Rectal smooth muscle tissue (tissue), 1 donor: ENCODE measurements at regions not wholly inside any gene's neighbourhood (a gene's known extent, or its start where the extent isn't known, plus 50 kb on each side); places are given as distances from the start of the nearest gene placed in this dataset.
"Not testable (repeated sequence)": the region's sequence is repeated elsewhere in the genome, so short reads cannot be mapped to it uniquely, and the experiment has no call there.

Experiments used
- H3K27ac ChIP-seq: one replicate; pipeline ENCODE4 v1.7.0; 2013; ENCODE audit warnings: low read depth, low read length, inconsistent platforms
- H3K27me3 ChIP-seq: one replicate; pipeline ENCODE4 v1.7.0; 2013; ENCODE audit warnings: low read length; ENCODE audit not compliant: control insufficient read depth, insufficient read depth
- H3K36me3 ChIP-seq: one replicate; pipeline ENCODE4 v1.7.0; 2013; ENCODE audit warnings: low read length; ENCODE audit not compliant: control insufficient read depth, insufficient read depth
- H3K4me1 ChIP-seq: one replicate; pipeline ENCODE4 v1.7.0; 2013; ENCODE audit warnings: low read length; ENCODE audit not compliant: control insufficient read depth, insufficient read depth
- H3K4me3 ChIP-seq: one replicate; pipeline ENCODE4 v1.7.0; 2013; ENCODE audit warnings: low read length
- H3K9ac ChIP-seq: one replicate; pipeline ENCODE4 v1.7.0; 2013; ENCODE audit warnings: low read length

- H3K36me3 ChIP-seq = no peaks in the 10 kb centered on the region
- no peaks in the 10 kb centered on the region for H3K27me3 ChIP-seq
- no peak overlapping the region for H3K4me3 ChIP-seq
- no peak overlapping the region for H3K9ac ChIP-seq
- no peak overlapping the region for H3K27ac ChIP-seq
- H3K4me1 ChIP-seq = no peaks in the 10 kb centered on the region
Measured at GRCh38 chr15:45857291-45857690, 222.5 kb downstream of the SQOR start.

GRCh38 chr15:45858491-45858890 lies 223.7 kb downstream of the SQOR start:
- H3K4me3 ChIP-seq = no peak overlapping the region
- H3K9ac ChIP-seq = no peak overlapping the region
- H3K27ac ChIP-seq = no peak overlapping the region
- no peaks in the 10 kb centered on the region for H3K4me1 ChIP-seq
- H3K27me3 ChIP-seq = no peaks in the 10 kb centered on the region
- H3K36me3 ChIP-seq = no peaks in the 10 kb centered on the region

GRCh38 chr15:45862034-45862433 lies 227.2 kb downstream of the SQOR start:
- no peaks in the 10 kb centered on the region for H3K4me1 ChIP-seq
- H3K27me3 ChIP-seq = no peaks in the 10 kb centered on the region
- no peaks in the 10 kb centered on the region for H3K36me3 ChIP-seq
- H3K27ac ChIP-seq = no peak overlapping the region
- no peak overlapping the region for H3K9ac ChIP-seq
- H3K4me3 ChIP-seq = no peak overlapping the region

GRCh38 chr15:45863881-45864580 lies 229.2 kb downstream of the SQOR start:
- no peak overlapping the region for H3K9ac ChIP-seq
- no peaks in the 10 kb centered on the region for H3K4me1 ChIP-seq
- H3K36me3 ChIP-seq = no peaks in the 10 kb centered on the region
- no peaks in the 10 kb centered on the region for H3K27me3 ChIP-seq
- no peak overlapping the region for H3K27ac ChIP-seq
- H3K4me3 ChIP-seq = no peak overlapping the region

- H3K27ac ChIP-seq = no peak overlapping the region
- no peak overlapping the region for H3K4me3 ChIP-seq
- no peaks in the 10 kb centered on the region for H3K27me3 ChIP-seq
- no peaks in the 10 kb centered on the region for H3K36me3 ChIP-seq
- H3K4me1 ChIP-seq = no peaks in the 10 kb centered on the region
- H3K9ac ChIP-seq = no peak overlapping the region
Measured at GRCh38 chr15:45866616-45867015, 231.8 kb downstream of the SQOR start.

GRCh38 chr15:45867281-45867680 lies 232.5 kb downstream of the SQOR start:
- no peaks in the 10 kb centered on the region for H3K36me3 ChIP-seq
- H3K27me3 ChIP-seq = no peaks in the 10 kb centered on the region
- no peaks in the 10 kb centered on the region for H3K4me1 ChIP-seq
- no peak overlapping the region for H3K9ac ChIP-seq
- no peak overlapping the region for H3K4me3 ChIP-seq
- no peak overlapping the region for H3K27ac ChIP-seq

- Histone ChIP-seq H3K36me3 (no peaks in the 10 kb centered on the region), H3K4me3 (no peak overlapping the region), H3K27me3 (no peaks in the 10 kb centered on the region), H3K4me1 (no peaks in the 10 kb centered on the region), H3K9ac (no peak overlapping the region), H3K27ac (no peak overlapping the region)
Measured at GRCh38 chr15:45868109-45868691, 233.4 kb downstream of the SQOR start.

- Histone ChIP-seq H3K27ac (no peak overlapping the region), H3K36me3 (no peaks in the 10 kb centered on the region), H3K9ac (no peak overlapping the region)
Measured at GRCh38 chr15:45869034-45869668, 234.3 kb downstream of the SQOR start.

GRCh38 chr15:45871121-45871855 lies 236.5 kb downstream of the SQOR start:
- Histone ChIP-seq H3K27me3 (no peaks in the 10 kb centered on the region), H3K9ac (no peak overlapping the region), H3K36me3 (no peaks in the 10 kb centered on the region), H3K4me3 (no peak overlapping the region), H3K27ac (no peak overlapping the region), H3K4me1 (no peaks in the 10 kb centered on the region)

More at GRCh38 chr15:45869034-45869668, 234.3 kb downstream of the SQOR start:
- H3K4me1 ChIP-seq = no peaks in the 10 kb centered on the region
- H3K4me3 ChIP-seq = no peak overlapping the region
- no peaks in the 10 kb centered on the region for H3K27me3 ChIP-seq

- Histone ChIP-seq H3K27ac (no peak overlapping the region), H3K4me1 (no peaks in the 10 kb centered on the region), H3K9ac (no peak overlapping the region), H3K36me3 (no peaks in the 10 kb centered on the region), H3K4me3 (no peak overlapping the region), H3K27me3 (no peaks in the 10 kb centered on the region)
Measured at GRCh38 chr15:45873781-45874180, 239.0 kb downstream of the SQOR start.

- not testable (repeated sequence) for H3K9ac ChIP-seq, H3K36me3 ChIP-seq, H3K27me3 ChIP-seq, H3K4me3 ChIP-seq, H3K4me1 ChIP-seq, H3K27ac ChIP-seq
Measured at GRCh38 chr15:45874566-45874965, 239.7 kb downstream of the SQOR start.

- Histone ChIP-seq H3K4me1 (no peaks in the 10 kb centered on the region), H3K36me3 (no peaks in the 10 kb centered on the region), H3K4me3 (no peak overlapping the region), H3K27ac (no peak overlapping the region), H3K9ac (no peak overlapping the region), H3K27me3 (no peaks in the 10 kb centered on the region)
Measured at GRCh38 chr15:45884289-45884688, 249.5 kb downstream of the SQOR start.
